GM13977 (cell line): ENCODE measurements at regions not wholly inside any gene's neighbourhood (a gene's known extent, or its start where the extent isn't known, plus 50 kb on each side); places are given as distances from the start of the nearest gene placed in this dataset.

Experiments used
- DNase-seq: peaks from one replicate; pipeline ENCODE4 v3.0.0; 2012; ENCODE audit warnings: low spot score
- in situ Hi-C: fragments of 300-500 bp; cut with MboI; formaldehyde crosslinking; loops from one replicate; pipeline ENCODE4 v1.12.0; 2022; ENCODE audit warnings: low sequenced_read_pairs, low pct_unique_long_range_greater_than_20kb, mixed read lengths, inconsistent platforms; ENCODE audit not compliant: unreplicated experiment
- TF ChIP-seq, protein P1 (sequence below): IDR thresholded peaks from 2 replicates; pipeline ENCODE4 v1.5.1; 2012; ENCODE audit warnings: mild to moderate bottlenecking, control low read depth; ENCODE audit not compliant: insufficient read depth; ENCODE audit errors: extremely low read depth, missing control alignments

DNA sequence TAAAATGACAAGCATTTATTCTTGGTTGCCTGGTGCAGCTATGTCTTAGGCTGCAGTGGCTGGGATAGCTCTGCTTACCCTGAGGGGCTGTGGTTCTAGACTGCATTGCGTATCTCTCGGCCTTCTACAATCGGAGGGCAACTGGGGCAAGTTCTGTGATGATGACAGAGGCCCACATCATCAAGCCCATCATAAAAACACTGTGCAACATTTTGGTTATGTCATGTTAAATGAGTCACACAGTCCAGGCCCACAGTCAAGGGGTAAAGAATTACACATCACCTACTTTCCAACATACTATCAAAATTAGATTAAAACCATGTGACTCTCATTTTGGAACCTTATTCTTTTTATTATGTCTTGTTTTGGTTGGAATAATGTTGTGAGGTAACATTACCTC is 120.2 kb upstream of the GUCY1A1 start:
- in situ Hi-C loops: no loop called here
- TF ChIP-seq, protein P1, sequence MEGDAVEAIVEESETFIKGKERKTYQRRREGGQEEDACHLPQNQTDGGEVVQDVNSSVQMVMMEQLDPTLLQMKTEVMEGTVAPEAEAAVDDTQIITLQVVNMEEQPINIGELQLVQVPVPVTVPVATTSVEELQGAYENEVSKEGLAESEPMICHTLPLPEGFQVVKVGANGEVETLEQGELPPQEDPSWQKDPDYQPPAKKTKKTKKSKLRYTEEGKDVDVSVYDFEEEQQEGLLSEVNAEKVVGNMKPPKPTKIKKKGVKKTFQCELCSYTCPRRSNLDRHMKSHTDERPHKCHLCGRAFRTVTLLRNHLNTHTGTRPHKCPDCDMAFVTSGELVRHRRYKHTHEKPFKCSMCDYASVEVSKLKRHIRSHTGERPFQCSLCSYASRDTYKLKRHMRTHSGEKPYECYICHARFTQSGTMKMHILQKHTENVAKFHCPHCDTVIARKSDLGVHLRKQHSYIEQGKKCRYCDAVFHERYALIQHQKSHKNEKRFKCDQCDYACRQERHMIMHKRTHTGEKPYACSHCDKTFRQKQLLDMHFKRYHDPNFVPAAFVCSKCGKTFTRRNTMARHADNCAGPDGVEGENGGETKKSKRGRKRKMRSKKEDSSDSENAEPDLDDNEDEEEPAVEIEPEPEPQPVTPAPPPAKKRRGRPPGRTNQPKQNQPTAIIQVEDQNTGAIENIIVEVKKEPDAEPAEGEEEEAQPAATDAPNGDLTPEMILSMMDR: no peak
- no peak for DNase-seq

DNA sequence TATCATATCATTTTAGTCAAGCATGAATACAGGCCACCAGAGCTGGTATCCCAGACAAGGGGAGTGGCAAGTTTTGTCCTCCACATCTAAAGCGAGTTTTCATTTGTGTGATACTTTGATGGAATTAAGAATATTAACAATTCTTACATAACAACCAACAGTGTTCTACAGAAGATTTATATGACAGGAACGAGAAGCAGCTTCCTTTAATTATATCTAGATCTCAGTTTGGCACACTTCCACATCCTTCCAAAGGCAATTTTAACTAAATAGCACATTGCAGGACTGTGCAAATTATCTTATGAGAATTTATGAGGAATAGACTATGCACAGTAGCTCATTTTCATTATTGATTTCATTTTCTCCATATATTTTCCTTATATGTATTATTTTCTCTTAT is 121.2 kb upstream of the GUCY1A1 start:
- in situ Hi-C loops: no loop called here
- TF ChIP-seq, protein P1: no peak
- no peak for DNase-seq

DNA sequence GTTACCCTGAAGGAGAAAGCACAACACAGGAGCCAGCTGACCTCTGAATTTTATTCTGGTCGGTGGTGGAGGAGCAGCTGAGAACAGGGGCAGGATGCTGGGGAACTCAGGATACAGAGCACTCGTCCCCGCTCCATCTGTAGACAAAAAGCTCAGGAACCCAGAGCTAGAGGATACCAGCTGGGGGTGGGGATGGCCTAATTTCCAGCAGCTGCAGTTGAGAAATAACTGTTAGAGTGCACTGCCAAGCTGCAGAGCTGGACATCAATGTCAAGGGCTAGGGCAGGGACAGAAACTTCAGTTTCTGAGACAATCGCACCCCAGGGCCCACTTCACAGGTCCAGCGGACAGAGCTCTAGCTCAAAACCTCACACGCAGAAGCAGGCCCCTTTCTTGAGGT is 122.1 kb upstream of the GUCY1A1 start:
- TF ChIP-seq, protein P1: no peak
- DNase-seq: no peak
- in situ Hi-C loops: no loop called here

DNA sequence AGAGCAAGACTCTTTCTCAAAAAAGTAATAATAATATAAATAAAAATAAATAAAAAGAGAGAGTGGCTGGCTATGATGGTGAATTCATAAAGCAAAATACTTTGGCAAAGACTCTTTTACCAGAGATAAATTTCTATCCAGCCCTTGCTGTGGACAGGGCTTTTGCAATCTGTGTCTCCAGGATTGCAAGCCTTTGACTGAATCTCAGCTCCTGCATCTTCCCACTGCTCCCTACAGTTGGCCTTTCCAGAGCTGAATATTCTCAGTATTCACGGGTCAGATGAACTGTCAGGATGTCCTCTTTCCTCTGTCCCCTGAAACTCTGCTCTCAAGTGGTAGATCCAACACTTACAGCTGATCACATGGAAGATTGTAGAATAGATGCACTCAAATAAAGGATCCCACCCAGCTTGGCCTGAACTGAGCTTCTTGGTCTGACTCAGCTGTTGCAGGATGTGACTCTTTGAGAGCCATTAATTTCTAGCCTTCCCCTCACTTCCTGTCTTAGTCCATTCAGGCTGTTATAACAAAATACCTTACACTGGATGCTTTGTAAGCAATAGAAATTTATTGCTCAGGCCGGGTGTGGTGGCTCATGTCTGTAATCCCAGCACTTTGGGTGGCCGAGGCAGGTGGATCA is 123.4 kb upstream of the GUCY1A1 start:
- no peak for DNase-seq
- TF ChIP-seq, protein P1: no peak
- in situ Hi-C loops: no loop called here

DNA sequence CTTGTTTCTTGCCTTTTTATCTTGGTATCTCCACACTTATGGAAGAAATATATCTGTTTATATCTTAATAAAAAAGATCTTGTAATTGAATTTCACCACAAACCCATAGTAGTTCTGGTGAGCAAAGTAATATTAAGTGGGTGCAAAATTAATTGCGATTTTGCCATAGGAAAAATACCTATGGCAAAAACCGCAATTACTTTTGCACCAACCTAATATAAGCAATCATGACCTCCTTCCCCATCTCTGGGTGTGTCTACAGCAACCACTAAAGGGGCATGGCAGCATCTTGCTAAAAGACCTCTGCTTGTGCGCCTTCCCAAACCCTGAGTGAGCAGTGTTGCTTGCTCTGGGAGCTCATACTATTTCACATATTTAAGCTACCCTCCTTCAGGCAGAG is 124.2 kb upstream of the GUCY1A1 start:
- DNase-seq: no peak
- in situ Hi-C loops: no loop called here
- TF ChIP-seq, protein P1: no peak

DNA sequence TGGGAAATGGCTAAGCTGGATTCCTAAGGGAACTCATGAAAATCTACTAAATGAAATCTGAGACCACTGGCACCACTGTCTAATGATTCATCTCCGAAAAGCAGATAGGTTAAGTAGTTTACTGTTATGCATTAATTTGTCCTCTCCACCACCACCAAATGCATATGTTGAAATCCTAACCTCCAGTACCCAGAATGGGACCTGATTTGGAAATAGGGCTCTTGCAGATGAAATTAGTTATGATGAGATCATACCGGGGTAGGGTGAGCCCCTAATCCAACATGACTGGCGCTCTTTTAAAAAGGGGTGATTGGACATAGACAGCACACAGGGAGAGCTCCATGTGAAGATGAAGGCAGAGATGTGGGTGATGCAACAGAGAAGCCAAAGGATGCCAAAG is 124.9 kb upstream of the GUCY1A1 start:
- TF ChIP-seq, protein P1: no peak
- no peak for DNase-seq
- in situ Hi-C loops: no loop called here
